ENCODE measurements at regions not wholly inside any gene's neighbourhood (a gene's known extent, or its start where the extent isn't known, plus 50 kb on each side); places are given as distances from the start of the nearest gene placed in this dataset.

DNA sequence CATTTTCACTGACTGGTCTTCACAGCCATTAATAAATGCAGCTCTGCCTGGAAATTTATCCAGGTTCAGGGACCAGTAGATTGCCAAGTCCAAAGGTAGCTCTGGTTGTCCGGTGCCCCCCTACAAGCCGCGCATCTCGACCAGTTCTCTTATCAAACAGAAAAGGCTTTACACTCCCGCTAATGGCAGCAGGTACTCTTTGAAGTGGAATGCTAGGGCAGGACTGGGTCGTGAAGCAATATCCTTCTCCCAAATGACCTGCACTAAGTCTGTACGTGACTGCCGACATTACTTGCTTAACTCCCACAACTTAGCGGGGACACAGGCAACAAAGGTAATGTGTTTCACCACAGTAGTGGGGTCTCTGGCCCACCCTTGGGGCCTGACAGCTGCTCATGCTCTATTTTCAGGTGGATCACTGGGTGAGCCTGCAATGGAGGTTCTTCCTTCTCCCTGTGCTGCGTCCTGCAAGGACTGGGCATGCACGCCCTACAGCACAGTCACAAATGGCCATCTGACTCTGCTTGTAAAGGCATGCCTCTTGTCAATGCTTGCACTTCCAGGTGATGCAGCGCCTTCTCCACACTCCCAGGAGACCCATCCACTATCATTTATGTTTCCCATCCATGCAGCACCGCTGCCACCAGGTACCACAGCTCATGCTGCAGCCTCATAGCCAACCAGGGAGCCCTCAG is 96.1 kb upstream of the CTSC start:
- POLR2A ChIA-PET, result no interaction called here
- CTCF ChIA-PET, result no interaction called here
- TF ChIP-seq, protein P1, sequence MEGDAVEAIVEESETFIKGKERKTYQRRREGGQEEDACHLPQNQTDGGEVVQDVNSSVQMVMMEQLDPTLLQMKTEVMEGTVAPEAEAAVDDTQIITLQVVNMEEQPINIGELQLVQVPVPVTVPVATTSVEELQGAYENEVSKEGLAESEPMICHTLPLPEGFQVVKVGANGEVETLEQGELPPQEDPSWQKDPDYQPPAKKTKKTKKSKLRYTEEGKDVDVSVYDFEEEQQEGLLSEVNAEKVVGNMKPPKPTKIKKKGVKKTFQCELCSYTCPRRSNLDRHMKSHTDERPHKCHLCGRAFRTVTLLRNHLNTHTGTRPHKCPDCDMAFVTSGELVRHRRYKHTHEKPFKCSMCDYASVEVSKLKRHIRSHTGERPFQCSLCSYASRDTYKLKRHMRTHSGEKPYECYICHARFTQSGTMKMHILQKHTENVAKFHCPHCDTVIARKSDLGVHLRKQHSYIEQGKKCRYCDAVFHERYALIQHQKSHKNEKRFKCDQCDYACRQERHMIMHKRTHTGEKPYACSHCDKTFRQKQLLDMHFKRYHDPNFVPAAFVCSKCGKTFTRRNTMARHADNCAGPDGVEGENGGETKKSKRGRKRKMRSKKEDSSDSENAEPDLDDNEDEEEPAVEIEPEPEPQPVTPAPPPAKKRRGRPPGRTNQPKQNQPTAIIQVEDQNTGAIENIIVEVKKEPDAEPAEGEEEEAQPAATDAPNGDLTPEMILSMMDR (IDR thresholded peaks at IDR 0.05; ENCODE audit: insufficient read depth, low read length, missing control alignments), result no peak
- no peak for DNase-seq (ENCODE audit: low read depth, low spot score)
- no peak overlapping the region for H3K4me3 ChIP-seq (ENCODE audit: low read depth, low read length)

DNA sequence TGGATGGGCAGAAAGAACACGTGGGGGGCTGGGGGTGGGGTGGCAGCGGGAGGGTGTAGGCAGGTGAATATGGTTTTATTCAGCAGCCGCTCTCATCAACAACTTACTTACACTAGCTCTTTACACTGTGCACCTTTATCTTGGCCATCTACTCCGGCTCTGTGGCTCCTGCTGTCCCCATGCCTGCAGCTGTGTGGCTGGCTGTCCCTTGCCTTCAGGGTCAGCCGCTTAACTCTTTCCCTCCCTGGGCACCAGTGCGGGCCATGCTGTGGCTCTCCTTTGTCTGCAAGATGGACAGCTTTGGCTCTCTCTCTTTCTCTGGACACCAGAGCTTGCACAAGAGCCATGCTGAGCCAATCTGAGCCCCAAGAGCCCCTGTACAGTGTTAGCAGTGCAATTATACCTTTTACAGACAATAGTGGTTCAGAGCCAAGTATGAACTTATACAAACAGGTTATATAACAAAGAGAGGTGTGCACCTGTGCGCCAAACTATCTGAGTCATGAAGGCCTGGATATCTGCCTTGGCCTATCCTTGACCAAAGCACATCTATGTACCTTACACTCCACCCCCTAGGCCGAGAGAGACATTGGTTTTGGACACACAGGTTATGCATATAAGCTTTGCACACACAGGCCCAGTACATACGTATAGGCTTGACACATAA is 94.3 kb upstream of the CTSC start:
- POLR2A ChIA-PET, result no interaction called here
- CTCF ChIA-PET, result no interaction called here

DNA sequence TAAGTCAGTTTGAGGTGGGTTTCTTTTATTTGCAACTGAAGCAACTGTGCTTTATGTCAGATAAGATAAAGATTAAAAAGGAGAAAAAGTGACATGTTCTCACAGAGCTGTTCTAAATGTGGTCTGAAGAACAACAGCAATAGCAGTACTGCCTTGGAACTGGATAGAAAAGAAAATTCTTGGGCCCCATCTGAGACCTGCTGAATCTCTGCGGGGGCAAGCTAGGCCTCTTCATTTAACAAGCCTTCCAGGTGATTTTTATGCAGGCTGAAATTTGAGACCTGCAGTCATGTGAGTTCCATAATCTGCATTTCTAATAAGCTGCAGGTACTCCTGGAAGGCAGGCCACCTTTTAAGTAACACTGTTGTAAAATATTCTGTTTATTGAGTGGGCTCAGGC is 91.4 kb upstream of the CTSC start:
- ChIA-PET CTCF (no interaction called here), POLR2A (no interaction called here)
- TF ChIP-seq, protein P1 (IDR thresholded peaks at IDR 0.05; ENCODE audit: insufficient read depth, low read length, missing control alignments), result no peak
- H3K4me3 ChIP-seq (ENCODE audit: low read depth, low read length), result no peak overlapping the region
- no peak for DNase-seq (ENCODE audit: low read depth, low spot score)

More for the DNA sequence above, 94.3 kb upstream of the CTSC start:
- no peak overlapping the region for H3K4me3 ChIP-seq (ENCODE audit: low read depth, low read length)
- TF ChIP-seq, protein P1 (IDR thresholded peaks at IDR 0.05; ENCODE audit: insufficient read depth, low read length, missing control alignments), result no peak
- no peak for DNase-seq (ENCODE audit: low read depth, low spot score)

DNA sequence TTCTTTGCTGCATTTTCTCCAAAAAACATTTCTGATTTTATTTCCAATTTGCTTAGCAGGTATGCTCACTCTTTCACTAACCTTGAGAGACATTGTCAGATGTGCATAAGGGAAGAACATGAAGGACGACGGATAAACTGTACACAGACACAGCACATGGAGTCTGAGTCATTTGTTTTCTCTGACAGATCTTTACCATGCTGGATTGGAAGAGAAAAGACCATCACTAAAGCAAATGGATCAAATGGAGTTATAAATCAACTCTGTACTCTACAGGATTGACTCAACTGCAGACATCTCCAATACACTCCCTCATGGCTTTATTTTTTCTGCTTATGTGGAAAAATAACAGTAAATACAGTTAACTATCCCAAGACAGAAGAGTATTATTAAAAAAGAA is 90.2 kb upstream of the CTSC start:
- TF ChIP-seq, protein P1 (IDR thresholded peaks at IDR 0.05; ENCODE audit: insufficient read depth, low read length, missing control alignments), result no peak
- DNase-seq (ENCODE audit: low read depth, low spot score), result no peak
- POLR2A ChIA-PET, result no interaction called here
- no peak overlapping the region for H3K4me3 ChIP-seq (ENCODE audit: low read depth, low read length)
- CTCF ChIA-PET, result no interaction called here

DNA sequence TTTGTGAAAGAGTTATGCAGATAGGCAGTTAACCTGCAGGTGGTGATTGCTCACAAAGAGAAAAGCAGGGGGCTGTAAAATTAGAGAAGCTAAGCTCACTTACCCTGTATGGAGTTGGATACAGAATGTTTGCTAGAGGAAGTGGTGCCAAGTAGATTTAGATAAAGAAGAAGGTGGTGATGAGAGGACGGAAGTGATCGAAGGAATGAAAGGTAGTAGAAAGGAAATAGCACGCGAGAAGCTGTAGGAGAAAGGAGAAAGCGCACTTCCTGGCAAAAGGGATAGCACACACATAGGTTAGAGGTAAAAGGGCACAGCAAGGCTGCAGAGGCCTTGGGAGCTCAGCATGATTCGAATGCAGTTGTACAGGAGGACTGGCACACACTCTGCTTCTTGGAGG is 87.3 kb upstream of the CTSC start:
- DNase-seq (ENCODE audit: low read depth, low spot score), result no peak
- ChIA-PET POLR2A (no interaction called here), CTCF (no interaction called here)
- no peak overlapping the region for H3K4me3 ChIP-seq (ENCODE audit: low read depth, low read length)
- TF ChIP-seq, protein P1 (IDR thresholded peaks at IDR 0.05; ENCODE audit: insufficient read depth, low read length, missing control alignments), result no peak

DNA sequence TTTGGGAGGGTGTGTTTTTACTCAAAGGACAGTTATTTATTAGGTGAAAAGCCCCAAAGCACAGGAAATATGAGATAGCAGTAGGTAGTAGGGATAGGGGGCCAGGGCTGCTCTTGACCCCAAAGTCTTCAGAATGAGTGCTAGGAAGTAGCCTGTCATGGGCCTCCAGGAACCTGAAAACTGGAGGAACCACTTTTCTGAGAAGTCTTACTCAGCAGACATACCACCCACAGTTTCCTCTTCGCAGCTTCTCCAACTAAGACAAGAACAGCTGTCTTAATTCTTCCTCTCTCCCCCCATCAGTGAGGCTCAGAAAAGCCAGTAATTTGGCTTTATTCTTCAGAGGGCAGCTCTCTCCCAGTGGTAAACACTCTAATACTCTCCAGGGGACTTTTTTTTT is 84.0 kb upstream of the CTSC start:
- POLR2A ChIA-PET, result no interaction called here
- H3K4me3 ChIP-seq (ENCODE audit: low read depth, low read length), result no peak overlapping the region
- CTCF ChIA-PET, result no interaction called here
- TF ChIP-seq, protein P1 (IDR thresholded peaks at IDR 0.05; ENCODE audit: insufficient read depth, low read length, missing control alignments), result no peak
- DNase-seq (ENCODE audit: low read depth, low spot score), result no peak

Measured in AG04449 (cell line).